GM19025 (cell line): ENCODE measurements at regions not wholly inside any gene's neighbourhood (a gene's known extent, or its start where the extent isn't known, plus 50 kb on each side); places are given as distances from the start of the nearest gene placed in this dataset.
"Not testable (repeated sequence)": the region's sequence is repeated elsewhere in the genome, so short reads cannot be mapped to it uniquely, and the experiment has no call there.

Experiments used
- ATAC-seq: cut with Tn5 transposase; IDR thresholded peaks from one replicate; pipeline ENCODE4 v1.9.1; 2021; ENCODE audit warnings: mild to moderate bottlenecking, low read depth, moderate library complexity; ENCODE audit not compliant: unreplicated experiment

- ATAC-seq = no peak
Observed at GRCh38 chr10:109025172-109025571, 898.1 kb downstream of the XPNPEP1 start.

GRCh38 chr10:109022417-109023049 is 900.8 kb downstream of the XPNPEP1 start:
- no peak for ATAC-seq

GRCh38 chr10:109019001-109019424 is 904.3 kb downstream of the XPNPEP1 start:
- no peak for ATAC-seq

- no peak for ATAC-seq
Observed at GRCh38 chr10:109007514-109007913, 915.8 kb downstream of the XPNPEP1 start.

GRCh38 chr10:108990441-108990840 is 932.9 kb downstream of the XPNPEP1 start:
- ATAC-seq = no peak

GRCh38 chr10:108989976-108990375 is 933.3 kb downstream of the XPNPEP1 start:
- ATAC-seq = no peak

- no peak for ATAC-seq
Observed at GRCh38 chr10:108982159-108982558, 941.2 kb downstream of the XPNPEP1 start.

- no peak for ATAC-seq
Observed at GRCh38 chr10:108980869-108981268, 942.4 kb downstream of the XPNPEP1 start.

GRCh38 chr10:108975459-108976058 is 947.8 kb downstream of the XPNPEP1 start:
- no peak for ATAC-seq

GRCh38 chr10:108970016-108970415 is 953.3 kb downstream of the XPNPEP1 start:
- ATAC-seq = no peak

GRCh38 chr10:108966411-108966810 is 956.9 kb downstream of the XPNPEP1 start:
- ATAC-seq = no peak

GRCh38 chr10:108966005-108966404 is 957.3 kb downstream of the XPNPEP1 start:
- no peak for ATAC-seq

GRCh38 chr10:108962172-108962571 is 961.1 kb downstream of the XPNPEP1 start:
- no peak for ATAC-seq

- ATAC-seq = no peak
Observed at GRCh38 chr10:108957681-108958080, 965.6 kb downstream of the XPNPEP1 start.

- no peak for ATAC-seq
Observed at GRCh38 chr10:108956149-108956548, 967.2 kb downstream of the XPNPEP1 start.

- not testable (repeated sequence) for ATAC-seq
Observed at GRCh38 chr10:108920029-108920428, 1003.3 kb downstream of the XPNPEP1 start.

GRCh38 chr10:108913300-108913699 is 1010.0 kb downstream of the XPNPEP1 start:
- ATAC-seq = no peak

- peak; percentile 64 for ATAC-seq
Observed at GRCh38 chr10:108911814-108912541, 1011.3 kb downstream of the XPNPEP1 start.

GRCh38 chr10:108908096-108908495 is 1015.2 kb downstream of the XPNPEP1 start:
- no peak for ATAC-seq

- no peak for ATAC-seq
Observed at GRCh38 chr10:108905821-108906220, 1017.5 kb downstream of the XPNPEP1 start.

GRCh38 chr10:108905171-108905570 is 1018.1 kb downstream of the XPNPEP1 start:
- ATAC-seq = no peak
